DMS53 treated with DMSO at 0.1 percent for 48 hours (cell line): ENCODE measurements at regions not wholly inside any gene's neighbourhood (a gene's known extent, or its start where the extent isn't known, plus 50 kb on each side); places are given as distances from the start of the nearest gene placed in this dataset.

Source experiments
- DNase-seq: peaks from one replicate; lab custom pipeline; 2025; ENCODE audit not compliant: unreplicated experiment; lab: John Stamatoyannopoulos, UW

DNA sequence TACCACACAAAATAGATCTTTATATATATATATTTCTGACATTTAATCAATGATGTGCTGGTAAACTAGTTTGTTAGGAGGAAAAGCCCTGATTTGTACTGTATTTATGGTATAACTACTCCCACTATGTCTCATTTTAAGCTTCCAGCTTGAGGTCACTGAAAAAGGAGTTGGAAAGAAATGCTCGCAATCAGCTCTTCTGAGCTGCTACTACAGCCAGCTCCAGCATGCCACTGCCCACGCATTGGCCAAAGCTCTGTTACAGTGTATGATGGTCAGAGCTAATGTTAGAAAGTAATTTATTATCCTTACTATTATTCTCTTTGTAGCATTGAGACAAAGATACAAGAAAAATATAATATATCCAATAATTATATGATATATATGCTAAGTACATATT lies 55.0 kb upstream of the PCED1B start:
- DNase-seq, result no peak

DNA sequence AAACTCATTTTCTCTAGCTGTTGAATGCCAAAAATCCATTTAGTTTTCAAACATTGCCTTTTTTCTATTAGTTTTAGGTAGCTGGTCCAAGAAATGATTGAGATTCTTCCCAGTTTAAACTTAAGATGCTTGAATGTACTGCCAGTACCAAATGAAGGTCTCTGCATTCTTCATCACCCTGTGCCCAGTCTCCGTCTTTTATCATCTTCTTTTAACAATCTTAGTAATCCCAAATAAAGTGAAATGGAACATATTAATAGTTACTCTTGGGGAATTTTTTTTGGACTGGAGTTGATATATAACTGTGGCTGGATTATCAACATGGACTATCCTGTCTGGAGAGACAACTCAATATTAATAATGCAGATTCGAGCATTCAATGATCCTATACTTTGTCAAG lies 54.1 kb upstream of the PCED1B start:
- DNase-seq, result no peak

DNA sequence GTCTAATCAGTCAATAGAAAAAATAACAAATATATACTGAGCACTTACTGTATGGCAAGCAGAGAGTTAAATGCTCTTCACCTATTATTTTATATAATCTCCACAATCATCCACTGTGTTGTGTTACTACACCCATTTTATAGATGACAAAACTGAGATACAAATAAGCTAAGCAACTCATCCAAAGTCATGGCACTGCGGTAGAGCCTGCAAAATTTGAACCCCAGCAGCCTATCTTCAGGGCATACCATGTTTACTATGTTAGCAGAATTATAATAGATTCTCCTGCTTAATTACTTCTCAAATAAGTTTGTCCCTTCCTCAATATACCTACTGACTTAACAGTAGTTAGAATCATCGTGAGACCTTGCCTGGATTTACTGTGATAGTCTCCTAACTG lies 53.6 kb upstream of the PCED1B start:
- DNase-seq, result no peak

DNA sequence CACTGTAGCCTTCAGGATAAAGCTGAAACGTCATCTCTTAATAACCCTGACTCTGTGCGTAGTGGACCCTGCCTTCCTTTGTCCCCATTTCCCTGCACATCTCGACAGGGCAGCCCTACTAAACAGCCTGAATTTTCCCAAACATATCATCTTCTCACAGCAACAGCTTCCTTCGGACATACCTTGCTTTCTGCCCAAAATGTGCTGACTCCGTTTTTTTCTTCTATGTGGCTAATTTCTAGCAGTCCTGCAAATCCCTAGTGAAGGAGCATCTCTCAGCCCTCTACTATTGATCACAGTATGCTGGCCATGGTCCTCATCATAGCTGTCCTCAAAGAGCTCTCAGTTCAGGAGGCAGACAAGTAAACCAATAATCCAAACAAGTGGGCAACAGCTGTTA lies 53.1 kb upstream of the PCED1B start:
- DNase-seq, result no peak
